K562 (cell line): ENCODE measurements at regions not wholly inside any gene's neighbourhood (a gene's known extent, or its start where the extent isn't known, plus 50 kb on each side); places are given as distances from the start of the nearest gene placed in this dataset.

ENCODE experiments used
- ATAC-seq: fragments of 200-7000 bp; cut with Tn5 transposase; 3 replicates; pipeline ENCODE4 v1.9.1; 2020; ENCODE audit warnings: moderate library complexity
- BruUV-seq: library from RNA; stranded (reverse); fragments of 400-500 nt; replicated peaks from 2 replicates; lab custom pipeline; 2021; lab: Mats Ljungman, UMichigan
- CTCF ChIA-PET: fragments of 300-600 bp; formaldehyde crosslinking; extraction: SDS; loops from one replicate; lab custom pipeline; 2021; ENCODE audit warnings: low intra/inter-chr PET ratio; lab: Yijun Ruan, JAX
- POLR2A ChIA-PET: fragments of 300-600, 350-650 bp; sonication (Branson Sonifier 250); formaldehyde crosslinking; extraction: SDS; loops from one replicate; lab custom pipeline; 2021; ENCODE audit warnings: antibody characterized with exemption, inconsistent platforms; lab: Yijun Ruan, JAX
- DNase-seq, 4 experiments: peaks; one replicate each; pipeline versions ENCODE4 v3.0.0 to v3.0.0-alpha.2; 2011 to 2018; ENCODE audit warnings: low spot score in 3 of 4, mixed read lengths in 3 of 4; ENCODE audit errors: extremely low read depth in 1 of 4
- FAIRE-seq: peaks from 2 replicates; lab custom pipeline; 2011; peaks lifted over from hg19 to GRCh38; lab: Jason Lieb, UNC
- H2AFZ ChIP-seq: 2 replicates; pipeline ENCODE4 v1.6.0; 2011; ENCODE audit warnings: low read depth, low read length, control low read depth, inconsistent platforms
- H3K27ac ChIP-seq: fragments of 200-600 bp; 3 replicates; pipeline ENCODE4 v1.8.0; 2011; ENCODE audit warnings: low read depth, mild to moderate bottlenecking, control low read depth, inconsistent platforms, low read length, moderate library complexity, mixed read lengths; ENCODE audit errors: extremely low read depth
- H3K27me3 ChIP-seq, 2 experiments: fragments of 300-600 bp in 1 of 2; 2 replicates in 1 of 2; 3 replicates in 1 of 2; pipeline versions ENCODE4 v1.6.0 to v1.8.0; 2011; ENCODE audit warnings: inconsistent platforms in 2 of 2, low read length in 2 of 2, mild to moderate bottlenecking in 1 of 2, mixed read lengths in 1 of 2, moderate library complexity in 1 of 2; ENCODE audit not compliant: control insufficient read depth in 2 of 2, insufficient read depth in 2 of 2
- H3K36me3 ChIP-seq: fragments of 300-600 bp; 3 replicates; pipeline ENCODE4 v1.8.0; 2011; ENCODE audit warnings: mild to moderate bottlenecking, low read length, inconsistent platforms; ENCODE audit not compliant: control insufficient read depth, insufficient read depth
- H3K4me1 ChIP-seq, 2 experiments: fragments of 200-600 bp in 1 of 2; replicated peaks in 1 of 2; 2 replicates in 1 of 2; 3 replicates in 1 of 2; pipeline versions ENCODE4 v1.5.1 to v1.8.0; 2011; ENCODE audit warnings: inconsistent platforms in 2 of 2, low read length in 2 of 2, mild to moderate bottlenecking in 1 of 2, mixed read lengths in 1 of 2, moderate library complexity in 1 of 2; ENCODE audit not compliant: control insufficient read depth in 2 of 2, insufficient read depth in 2 of 2
- H3K4me2 ChIP-seq: 2 replicates; pipeline ENCODE4 v1.6.1; 2011; ENCODE audit warnings: low read length, control low read depth, inconsistent platforms, mixed read lengths; ENCODE audit not compliant: insufficient read depth
- H3K4me3 ChIP-seq: fragments of 200-600 bp; sonication (generic), shearing (Covaris generic); 2 replicates; pipeline ENCODE4 v1.5.1; 2016; ENCODE audit warnings: control low read depth, inconsistent platforms
- H3K79me2 ChIP-seq: fragments of 200-600 bp; 3 replicates; pipeline ENCODE4 v1.8.0; 2011; ENCODE audit warnings: low read length, inconsistent platforms; ENCODE audit not compliant: control insufficient read depth, insufficient read depth
- H3K9ac ChIP-seq, 2 experiments: 2 replicates each; pipeline versions ENCODE4 v1.6.0 to v1.6.1; 2011; ENCODE audit warnings: low read depth in 2 of 2, low read length in 2 of 2, control low read depth in 1 of 2, inconsistent platforms in 1 of 2, mild to moderate bottlenecking in 1 of 2, mixed read lengths in 1 of 2; ENCODE audit not compliant: insufficient read depth in 1 of 2
- H3K9me1 ChIP-seq: one replicate; pipeline ENCODE4 v1.6.0; 2011; ENCODE audit warnings: inconsistent platforms, mild to moderate bottlenecking, low read length, moderate library complexity; ENCODE audit not compliant: control insufficient read depth, insufficient read depth
- H3K9me3 ChIP-seq: replicated peaks from 2 replicates; pipeline ENCODE4 v1.5.1; 2011; ENCODE audit warnings: low read depth, low read length, inconsistent platforms; ENCODE audit not compliant: control insufficient read depth, insufficient read depth
- H4K20me1 ChIP-seq: replicated peaks from 2 replicates; pipeline ENCODE4 v1.6.1; 2011; ENCODE audit warnings: low read length, inconsistent platforms, mixed read lengths; ENCODE audit not compliant: control insufficient read depth, insufficient read depth
- C11orf30 ChIP-seq: fragments of 450-650 bp; IDR thresholded peaks from 2 replicates; pipeline ENCODE4 v1.6.1; 2016; ENCODE audit warnings: low read depth, mild to moderate bottlenecking
- EHMT2 ChIP-seq: fragments of 450-650 bp; IDR thresholded peaks from 2 replicates; pipeline ENCODE4 v1.6.1; 2018; ENCODE audit warnings: antibody characterized with exemption
- ELK3 ChIP-seq: fragments of 450-650 bp; formaldehyde crosslinking; IDR thresholded peaks from 2 replicates; pipeline ENCODE4 v1.4.0; 2020; ENCODE audit warnings: mild to moderate bottlenecking
- EZH2 ChIP-seq: IDR thresholded peaks from 2 replicates; pipeline ENCODE4 v1.6.1; 2012; ENCODE audit warnings: low read depth, mild to moderate bottlenecking, inconsistent platforms, low read length, borderline replicate concordance
- FOXJ3 ChIP-seq: sonication (generic); formaldehyde crosslinking; IDR thresholded peaks from 2 replicates; pipeline ENCODE4 v1.4.0; 2020; ENCODE audit warnings: mild to moderate bottlenecking, missing genetic modification reagents
- GTF2B ChIP-seq: IDR thresholded peaks from 2 replicates; pipeline ENCODE4 v1.6.1; 2011; ENCODE audit not compliant: insufficient read length; ENCODE audit errors: extremely low read depth
- NCOA2 ChIP-seq, 2 experiments: fragments of 450-650 bp; IDR thresholded peaks; 2 replicates each; pipeline ENCODE4 v1.6.1; 2018; ENCODE audit warnings: mild to moderate bottlenecking in 2 of 2, moderate library complexity in 1 of 2; ENCODE audit not compliant: partially characterized antibody in 2 of 2
- RBM39 ChIP-seq: fragments of 200-400 bp; formaldehyde crosslinking; optimal IDR thresholded peaks from 2 replicates; pipeline ENCODE3; 2018; ENCODE audit warnings: low read depth, low read length
- RNF219 ChIP-seq: fragments of 250-450 bp; sonication (Bioruptor Pico); IDR thresholded peaks from 2 replicates; pipeline ENCODE4 v1.5.0; 2022; ENCODE audit warnings: mild to moderate bottlenecking
- SREBF2 ChIP-seq: sonication (generic); formaldehyde crosslinking; IDR thresholded peaks from 2 replicates; pipeline ENCODE4 v1.4.0; 2020; ENCODE audit warnings: mild to moderate bottlenecking, missing genetic modification reagents
- USF1 ChIP-seq: sonication (generic); formaldehyde crosslinking; IDR thresholded peaks from 2 replicates; pipeline ENCODE4 v1.9.0; 2022; ENCODE audit warnings: mild to moderate bottlenecking, missing genetic modification reagents
- ZMIZ1 ChIP-seq, 2 experiments: fragments of 150-350 bp in 1 of 2; IDR thresholded peaks; 2 replicates each; pipeline ENCODE4 v1.6.1; 2012 to 2016; ENCODE audit warnings: low read depth in 2 of 2, low read length in 2 of 2, mild to moderate bottlenecking in 1 of 2, moderate library complexity in 1 of 2
- ZNF23 ChIP-seq: fragments of 250-450 bp; sonication (Bioruptor Pico); IDR thresholded peaks from 2 replicates; pipeline ENCODE4 v1.4.0; 2020; ENCODE audit warnings: mild to moderate bottlenecking
- ZNF263 ChIP-seq: sonication (generic); formaldehyde crosslinking; IDR thresholded peaks from 2 replicates; pipeline ENCODE4 v1.8.0; 2022; ENCODE audit warnings: mild to moderate bottlenecking, missing genetic modification reagents, borderline replicate concordance
- ZNF445 ChIP-seq: fragments of 250-450 bp; sonication (Bioruptor Pico); IDR thresholded peaks from 2 replicates; pipeline ENCODE4 v1.4.0; 2020; ENCODE audit warnings: low read depth, mild to moderate bottlenecking, moderate library complexity
- ZSCAN29 ChIP-seq: fragments of 450-650 bp; IDR thresholded peaks from 2 replicates; pipeline ENCODE4 v1.6.1; 2017
- WGBS: fragments of 100-300 bp; shearing (Covaris generic); methylation state at CpG from one replicate; pipeline ENCODE4 v1.1.6; 2016; ENCODE audit warnings: low coverage, mixed read lengths; ENCODE audit not compliant: insufficient coverage; ENCODE audit errors: missing lambda C conversion rate; 5-methylcytosine and 5-hydroxymethylcytosine counted together
- in situ Hi-C: fragments of 300-500 bp; cut with MboI; formaldehyde crosslinking; loops from 4 replicates; pipeline ENCODE4 v1.15.0; 2018; ENCODE audit warnings: inconsistent platforms, mixed read lengths
- intact Hi-C: fragments of 100-400 bp; cut with micrococcal nuclease; formaldehyde crosslinking; loops from 2 replicates; pipeline ENCODE4 v1.14.2; 2022

GRCh38 chr2:53217250-53217649, 550.4 kb upstream of the CHAC2 start:
- FAIRE-seq = no peak
- TF ChIP-seq ZNF445 (CRISPR knock-in tag) (no peak), RNF219 (CRISPR knock-in tag) (no peak), ZNF263 (CRISPR knock-in tag) (no peak), RBM39 (no peak), ZNF23 (CRISPR knock-in tag) (no peak), GTF2B (no peak), EZH2 (no peak), EHMT2 (no peak), SREBF2 (CRISPR knock-in tag) (no peak), C11orf30 (no peak), USF1 (CRISPR knock-in tag) (no peak), ZMIZ1 (IDR thresholded peaks at IDR 0.05; ENCODE audit: low read depth in 2 of 2, low read length in 2 of 2) (no peak), NCOA2 (IDR thresholded peaks at IDR 0.05; ENCODE audit: partially characterized antibody in 2 of 2) (no peak), ZSCAN29 (no peak), ELK3 (CRISPR knock-in tag) (no peak), FOXJ3 (CRISPR knock-in tag) (no peak)

More at GRCh38 chr2:53217250-53217649, 550.4 kb upstream of the CHAC2 start:
- no TSS peak for BruUV-seq
- Histone ChIP-seq H3K9ac (no peak overlapping the region), H3K9me3 (no peaks in the 10 kb centered on the region), H3K36me3 (no peaks in the 10 kb centered on the region), H4K20me1 (no peaks in the 10 kb centered on the region), H3K27ac (no peak overlapping the region), H2AFZ (no peak overlapping the region), H3K27me3 (no peaks in the 10 kb centered on the region), H3K4me2 (no peak overlapping the region), H3K79me2 (no peaks in the 10 kb centered on the region), H3K4me3 (no peak overlapping the region), H3K4me1 (no peaks in the 10 kb centered on the region), H3K9me1 (no peaks in the 10 kb centered on the region)
- in situ Hi-C loops = no loop called here
- DNase-seq (no peak), ATAC-seq (no peak)
- ChIA-PET CTCF (no interaction called here), POLR2A (no interaction called here)
- intact Hi-C loops = no loop called here
- WGBS = 0% methylated on average over 2 of the region's 2 CpGs
